GM12873 (cell line): ENCODE measurements at regions not wholly inside any gene's neighbourhood (a gene's known extent, or its start where the extent isn't known, plus 50 kb on each side); places are given as distances from the start of the nearest gene placed in this dataset.

Source experiments
- TF ChIP-seq, protein P1 (sequence below): IDR thresholded peaks from 2 replicates; pipeline ENCODE4 v1.5.1; 2012; ENCODE audit warnings: low read depth, mild to moderate bottlenecking, moderate library complexity, low read length, control low read depth; ENCODE audit not compliant: insufficient read depth; ENCODE audit errors: missing control alignments

DNA sequence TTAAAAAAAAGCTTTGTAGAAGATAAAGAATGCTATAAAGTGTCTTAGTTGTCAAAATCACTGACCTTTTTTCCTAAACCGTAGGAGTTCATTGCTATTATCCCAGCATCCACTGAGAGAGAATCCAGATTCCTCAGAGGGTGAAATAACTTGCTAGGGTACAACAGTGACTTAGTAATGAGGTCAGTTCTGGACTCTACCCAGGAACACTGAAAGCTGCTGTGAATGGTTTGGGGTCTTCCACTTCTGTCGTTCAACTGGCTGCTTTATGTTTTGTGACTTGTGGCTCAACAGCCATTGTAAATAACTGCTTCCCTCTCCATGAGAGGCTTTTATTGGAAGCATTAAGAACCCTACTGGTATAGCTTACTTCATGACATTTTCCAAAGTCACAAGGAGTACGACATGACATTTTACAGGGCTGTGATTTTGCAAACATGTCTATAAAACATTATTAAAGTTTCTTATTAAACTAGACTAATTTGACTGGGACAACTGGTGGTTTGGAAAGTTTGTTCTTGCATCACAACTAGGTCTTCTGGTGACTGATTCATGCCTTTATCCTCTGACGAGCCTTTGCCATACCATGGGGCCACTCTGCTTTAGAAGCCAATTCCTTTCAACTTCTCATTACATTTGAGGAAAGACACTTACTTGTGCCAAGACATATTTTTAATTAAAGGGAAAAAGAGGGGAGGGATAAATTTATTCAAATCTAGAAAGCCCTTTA is 92.2 kb upstream of the CDH11 start:
- TF ChIP-seq, protein P1, sequence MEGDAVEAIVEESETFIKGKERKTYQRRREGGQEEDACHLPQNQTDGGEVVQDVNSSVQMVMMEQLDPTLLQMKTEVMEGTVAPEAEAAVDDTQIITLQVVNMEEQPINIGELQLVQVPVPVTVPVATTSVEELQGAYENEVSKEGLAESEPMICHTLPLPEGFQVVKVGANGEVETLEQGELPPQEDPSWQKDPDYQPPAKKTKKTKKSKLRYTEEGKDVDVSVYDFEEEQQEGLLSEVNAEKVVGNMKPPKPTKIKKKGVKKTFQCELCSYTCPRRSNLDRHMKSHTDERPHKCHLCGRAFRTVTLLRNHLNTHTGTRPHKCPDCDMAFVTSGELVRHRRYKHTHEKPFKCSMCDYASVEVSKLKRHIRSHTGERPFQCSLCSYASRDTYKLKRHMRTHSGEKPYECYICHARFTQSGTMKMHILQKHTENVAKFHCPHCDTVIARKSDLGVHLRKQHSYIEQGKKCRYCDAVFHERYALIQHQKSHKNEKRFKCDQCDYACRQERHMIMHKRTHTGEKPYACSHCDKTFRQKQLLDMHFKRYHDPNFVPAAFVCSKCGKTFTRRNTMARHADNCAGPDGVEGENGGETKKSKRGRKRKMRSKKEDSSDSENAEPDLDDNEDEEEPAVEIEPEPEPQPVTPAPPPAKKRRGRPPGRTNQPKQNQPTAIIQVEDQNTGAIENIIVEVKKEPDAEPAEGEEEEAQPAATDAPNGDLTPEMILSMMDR: no peak

DNA sequence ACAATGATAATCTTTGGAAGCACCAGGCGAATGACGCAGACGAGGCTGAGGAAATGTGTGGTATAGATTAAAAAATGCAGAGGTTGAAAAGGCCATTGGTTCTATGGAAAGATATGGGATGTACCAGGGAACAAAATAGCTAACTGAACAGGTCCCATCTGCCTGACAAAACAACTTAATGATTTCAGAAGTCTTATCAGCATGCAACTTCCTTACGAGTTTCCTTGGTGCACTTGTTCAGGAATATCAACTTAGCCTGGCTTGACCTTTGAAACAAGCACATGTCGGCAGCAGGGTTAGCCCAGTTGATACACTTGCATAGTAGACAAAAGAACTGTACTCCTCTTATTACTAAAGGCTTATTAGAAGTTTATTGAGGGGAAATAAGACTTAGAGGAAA is 90.9 kb upstream of the CDH11 start:
- TF ChIP-seq, protein P1: no peak

DNA sequence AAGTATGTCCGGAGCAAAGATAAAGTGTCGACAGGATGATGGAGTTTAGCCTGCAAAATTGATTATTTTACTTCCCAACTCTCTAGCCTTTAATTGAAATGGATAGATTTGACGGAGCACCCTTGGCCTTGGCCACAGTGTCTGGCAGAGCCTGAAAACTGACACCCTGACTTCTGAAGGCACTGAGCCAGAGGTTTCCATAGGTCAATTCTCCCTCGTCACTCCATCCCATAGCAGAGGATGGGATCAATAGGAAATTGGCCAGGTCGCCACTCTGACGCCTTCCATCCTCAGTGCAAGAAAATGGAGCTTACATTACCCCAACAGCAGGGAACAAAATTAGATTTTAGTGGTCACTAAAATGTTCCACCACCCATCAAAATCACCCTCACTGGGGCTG is 90.4 kb upstream of the CDH11 start:
- TF ChIP-seq, protein P1: no peak

DNA sequence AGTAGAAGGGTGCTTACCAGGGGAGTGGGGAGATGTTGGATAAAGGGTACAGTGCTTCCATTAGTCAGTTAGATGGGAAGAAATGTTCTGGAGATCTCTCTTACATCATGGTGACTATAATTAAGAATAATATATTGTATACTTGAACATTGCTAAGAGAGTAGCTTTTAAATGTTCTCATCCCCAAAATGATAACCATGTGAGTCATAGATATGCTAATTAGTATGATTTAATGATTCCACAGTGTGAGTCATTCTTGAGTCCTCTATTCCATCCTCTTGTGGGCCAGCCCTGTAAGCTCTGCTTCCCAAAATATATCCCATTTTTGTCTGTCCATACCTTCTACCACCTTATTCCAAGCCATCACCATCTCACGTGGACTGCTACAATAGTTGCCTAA is 80.6 kb upstream of the CDH11 start:
- TF ChIP-seq, protein P1: no peak

DNA sequence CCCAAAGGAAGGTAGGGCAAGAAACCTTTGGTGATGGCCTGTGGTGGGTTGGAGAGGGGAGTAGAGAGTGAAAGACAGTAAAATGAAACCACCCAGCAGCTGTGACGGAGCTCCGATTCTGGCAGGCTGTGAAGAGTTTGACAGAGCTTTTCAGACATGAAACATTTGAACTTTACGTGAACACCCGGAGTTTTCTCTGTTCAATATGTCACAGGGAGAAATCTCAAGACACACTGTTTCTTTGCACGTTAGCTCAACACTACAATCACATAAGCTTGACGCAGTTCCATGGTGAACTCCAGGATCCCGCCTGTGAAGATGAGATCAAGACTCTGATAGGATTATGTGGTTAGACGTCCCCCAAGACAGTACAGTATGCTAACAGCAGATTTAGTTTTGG is 79.6 kb upstream of the CDH11 start:
- TF ChIP-seq, protein P1: no peak

DNA sequence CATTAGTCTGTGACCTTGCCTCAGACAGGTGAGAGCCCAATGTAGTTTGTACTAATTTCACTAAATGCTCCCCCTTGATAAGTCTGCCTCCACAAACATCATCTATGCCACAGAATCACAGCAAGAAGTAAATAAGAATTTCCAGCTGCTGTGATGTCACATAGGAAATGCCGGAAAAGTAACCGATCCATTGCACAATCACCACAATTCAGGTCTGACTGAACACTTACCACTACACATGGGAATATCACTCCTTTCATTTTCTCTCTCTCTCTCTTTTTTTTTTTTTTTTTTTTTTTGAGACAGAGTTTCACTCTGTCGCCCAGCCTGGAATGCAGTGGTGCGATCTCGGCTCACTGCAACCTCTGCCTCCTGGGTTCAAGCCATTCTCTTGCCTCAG is 79.0 kb upstream of the CDH11 start:
- TF ChIP-seq, protein P1: no peak

DNA sequence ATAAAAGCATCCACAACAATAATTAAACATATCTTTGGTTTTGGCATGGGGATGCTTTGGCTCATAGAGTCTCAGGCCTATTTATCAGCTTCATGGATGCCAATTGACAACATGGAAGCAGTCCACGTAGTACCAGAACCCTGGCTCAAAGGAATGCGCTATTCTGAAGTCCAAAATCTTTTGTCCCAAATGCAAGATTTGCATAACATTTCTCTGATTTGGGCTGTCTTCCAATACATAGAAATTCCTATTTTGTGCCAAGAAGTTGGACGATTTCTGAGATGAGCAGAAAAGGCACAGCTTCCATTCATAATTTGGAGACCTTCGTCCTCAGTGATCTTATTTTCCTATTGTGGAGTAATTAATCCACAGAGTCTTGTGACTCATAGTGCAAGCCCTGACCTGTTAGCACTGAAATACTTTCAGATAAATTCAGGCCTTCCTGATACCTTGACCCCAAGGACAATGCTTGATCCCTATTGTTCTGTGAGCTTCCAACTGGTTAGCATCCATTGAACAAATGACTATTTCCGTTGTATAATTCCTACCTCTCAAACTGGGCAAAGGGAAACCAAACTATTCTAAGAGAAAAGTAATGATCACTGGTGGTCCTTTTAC is 78.4 kb upstream of the CDH11 start:
- TF ChIP-seq, protein P1: no peak
